ENCODE measurements at regions not wholly inside any gene's neighbourhood (a gene's known extent, or its start where the extent isn't known, plus 50 kb on each side); places are given as distances from the start of the nearest gene placed in this dataset.
"Not testable (repeated sequence)": the region's sequence is repeated elsewhere in the genome, so short reads cannot be mapped to it uniquely, and the experiment has no call there.

DNA sequence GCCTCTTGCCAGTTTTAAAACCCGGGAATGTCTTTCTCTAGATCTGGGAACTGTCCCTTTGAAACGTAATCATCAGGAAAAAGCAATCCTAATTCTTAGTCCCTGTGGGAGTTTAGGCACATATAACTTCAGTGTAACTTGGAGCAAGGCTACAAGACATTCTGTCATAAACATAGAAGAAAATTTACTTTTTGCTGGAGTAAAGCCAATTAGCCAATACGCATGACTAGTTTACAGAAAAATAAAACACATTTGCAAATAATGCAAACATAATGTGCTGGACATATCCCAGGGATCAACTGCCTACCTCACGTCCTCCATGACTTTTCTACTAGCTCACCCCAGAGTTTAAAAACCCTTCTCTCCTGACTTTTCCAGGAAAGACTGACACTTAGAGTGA is 970.6 kb downstream of the MRPL39 start:
- no peak for DNase-seq (ENCODE audit: low read depth in 4 of 4, low spot score in 2 of 4)

GRCh38 chr21:24634749-24635148 is 972.5 kb downstream of the MRPL39 start:
- no peak for DNase-seq (ENCODE audit: low read depth in 4 of 4, low spot score in 2 of 4)

DNA sequence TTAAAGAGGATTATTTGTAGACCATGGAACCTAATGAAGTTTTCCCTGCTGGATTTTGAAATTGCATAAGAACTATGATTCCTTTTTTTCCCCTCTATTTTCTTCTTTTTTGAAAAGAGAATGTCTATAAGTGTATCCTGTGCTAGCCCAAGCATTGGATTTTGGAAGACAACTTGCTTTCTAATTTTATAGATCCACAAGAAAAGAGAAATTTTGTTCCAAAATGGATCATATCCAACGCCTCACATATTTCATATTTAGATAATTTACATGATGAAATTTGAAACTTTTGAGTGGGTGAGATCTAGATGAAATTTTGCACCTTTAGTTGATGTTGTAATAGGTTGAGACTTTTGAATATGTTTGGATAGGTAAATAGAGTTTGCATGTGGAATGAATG is 978.7 kb downstream of the MRPL39 start:
- no peak for DNase-seq (ENCODE audit: low read depth in 4 of 4, low spot score in 2 of 4)

GRCh38 chr21:24628046-24628445 is 979.2 kb downstream of the MRPL39 start:
- DNase-seq (ENCODE audit: low read depth in 4 of 4, low spot score in 2 of 4): no peak

DNA sequence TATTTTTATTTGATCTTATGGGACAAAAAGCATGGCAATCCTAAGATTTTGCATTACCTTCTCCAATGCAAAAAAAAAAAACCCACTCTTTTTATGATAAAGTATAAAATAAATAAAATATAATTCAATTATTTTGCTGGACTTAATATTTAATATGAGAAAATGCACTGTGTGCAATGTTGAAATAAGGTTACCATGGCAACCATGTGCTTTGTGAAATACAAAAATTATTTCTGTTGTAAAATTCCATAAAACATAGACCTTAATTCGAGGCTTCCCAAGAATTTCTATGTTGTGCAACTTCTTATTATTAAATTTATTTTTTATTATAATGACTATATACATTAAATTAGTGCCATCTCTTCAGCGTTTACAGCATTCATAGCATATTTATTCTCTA is 989.5 kb downstream of the MRPL39 start:
- DNase-seq (ENCODE audit: low read depth in 4 of 4, low spot score in 2 of 4): no peak

GRCh38 chr21:24594082-24594481 is 1013.2 kb downstream of the MRPL39 start:
- DNase-seq (ENCODE audit: low read depth in 4 of 4, low spot score in 2 of 4): no peak

GRCh38 chr21:24590261-24590660 is 1017.0 kb downstream of the MRPL39 start:
- DNase-seq (ENCODE audit: low read depth in 4 of 4, low spot score in 2 of 4): no peak

DNA sequence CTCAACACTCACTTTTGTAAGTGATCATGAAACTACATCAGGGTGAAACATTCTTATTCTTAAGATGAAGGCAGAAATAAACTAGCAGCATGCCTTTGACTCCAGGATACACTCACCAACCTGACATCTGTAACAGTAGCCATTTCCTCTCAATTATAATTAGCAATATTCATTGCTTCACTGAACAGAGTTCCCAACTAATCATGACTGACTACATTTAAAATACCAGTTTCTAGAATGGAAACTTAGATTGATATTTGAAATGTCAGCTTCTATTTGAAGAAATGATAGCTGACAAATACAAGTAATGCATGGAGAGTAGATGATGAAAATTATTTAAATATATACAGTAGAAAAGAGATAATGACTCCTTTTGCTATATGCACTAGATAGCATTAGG is 1023.8 kb downstream of the MRPL39 start:
- no peak for DNase-seq (ENCODE audit: low read depth in 4 of 4, low spot score in 2 of 4)

DNA sequence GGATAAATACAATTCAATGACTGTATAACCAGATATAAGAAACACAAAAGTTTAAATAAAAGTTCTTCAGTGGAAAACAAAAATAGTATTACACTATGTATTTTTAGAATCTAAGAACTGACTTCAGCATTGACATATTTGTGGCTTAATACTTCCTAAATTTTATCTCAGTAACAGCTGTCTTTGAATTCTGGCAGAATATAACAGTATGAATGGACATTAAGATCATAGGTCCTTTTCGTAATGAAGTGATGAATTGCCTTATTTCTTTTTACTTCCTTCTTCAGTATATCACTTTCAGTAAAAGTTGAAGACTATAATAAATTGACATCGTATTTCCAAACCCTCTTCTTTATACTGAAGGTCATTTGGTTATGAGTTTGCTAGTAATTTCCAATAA is 1030.0 kb downstream of the MRPL39 start:
- no peak for DNase-seq (ENCODE audit: low read depth in 4 of 4, low spot score in 2 of 4)

DNA sequence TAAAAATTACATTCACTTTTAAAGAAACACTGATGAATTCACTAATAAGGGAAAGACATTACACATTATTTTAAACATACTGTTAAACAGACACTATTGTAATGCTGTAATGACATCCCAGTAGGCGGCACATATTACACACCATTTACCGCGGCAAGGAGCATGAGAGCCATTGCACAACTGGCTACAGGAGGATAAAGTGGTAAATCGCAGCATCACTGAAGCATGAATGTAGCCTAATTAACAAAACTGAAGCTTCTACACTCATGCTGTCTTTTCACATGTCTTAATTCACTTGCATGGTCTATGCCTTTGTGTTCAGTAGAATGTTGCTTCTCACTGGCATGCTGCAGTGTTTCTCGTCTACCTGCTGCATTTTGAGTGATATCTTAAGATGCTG is 1046.0 kb downstream of the MRPL39 start:
- DNase-seq (ENCODE audit: low read depth in 4 of 4, low spot score in 2 of 4): no peak

- no peak for DNase-seq (ENCODE audit: low read depth in 4 of 4, low spot score in 2 of 4)
Observed at GRCh38 chr21:24552491-24552890, 1054.8 kb downstream of the MRPL39 start.

DNA sequence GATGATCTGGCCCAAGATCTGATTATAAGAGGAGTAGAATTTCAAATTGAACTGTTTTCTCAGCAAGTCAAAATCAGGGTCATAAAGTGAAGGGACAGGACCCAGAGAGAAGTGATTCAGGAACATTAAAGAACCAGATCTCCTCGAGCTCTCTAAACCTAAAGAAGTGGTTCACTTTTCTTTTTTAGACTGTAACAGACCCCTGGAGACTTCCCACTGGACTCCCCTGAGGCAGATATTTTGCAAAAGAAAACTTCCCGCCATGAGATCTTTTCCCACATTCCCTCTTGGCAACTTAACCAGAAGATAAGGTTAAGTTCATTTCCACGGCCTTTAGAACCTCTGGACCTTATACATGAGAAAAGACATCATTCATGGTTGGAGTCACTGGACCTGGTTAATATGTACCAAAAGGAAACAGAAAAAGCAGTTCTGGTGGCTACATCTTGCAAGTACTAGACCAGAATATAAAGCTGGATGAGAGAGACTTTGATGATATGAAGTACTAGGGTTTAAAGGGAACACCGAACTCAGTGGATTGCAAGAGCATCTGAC is 1061.4 kb downstream of the MRPL39 start:
- DNase-seq (ENCODE audit: low read depth in 4 of 4, low spot score in 2 of 4): no peak

GRCh38 chr21:24514081-24514733 is 1093.1 kb downstream of the MRPL39 start:
- DNase-seq (ENCODE audit: low read depth in 4 of 4, low spot score in 2 of 4): no peak

DNA sequence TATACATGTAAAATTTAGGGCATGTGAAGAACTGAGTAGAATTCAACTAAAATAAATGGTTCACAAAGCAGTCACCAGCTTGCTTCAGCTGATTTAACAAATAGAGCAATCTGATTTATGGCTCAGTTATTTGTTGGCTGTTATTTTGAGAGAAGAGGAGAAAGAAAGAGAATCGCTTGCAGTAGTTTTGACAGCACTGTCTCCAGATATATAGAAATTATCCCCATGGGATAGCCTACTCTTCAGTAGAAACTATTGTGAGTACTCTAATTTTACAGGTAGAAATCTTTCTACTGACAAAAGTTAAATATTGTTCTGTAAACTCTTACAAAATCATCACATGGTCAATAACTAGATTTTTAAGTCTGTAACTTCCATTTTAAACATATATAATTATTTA is 1098.2 kb downstream of the MRPL39 start:
- no peak for DNase-seq (ENCODE audit: low read depth in 4 of 4, low spot score in 2 of 4)

DNA sequence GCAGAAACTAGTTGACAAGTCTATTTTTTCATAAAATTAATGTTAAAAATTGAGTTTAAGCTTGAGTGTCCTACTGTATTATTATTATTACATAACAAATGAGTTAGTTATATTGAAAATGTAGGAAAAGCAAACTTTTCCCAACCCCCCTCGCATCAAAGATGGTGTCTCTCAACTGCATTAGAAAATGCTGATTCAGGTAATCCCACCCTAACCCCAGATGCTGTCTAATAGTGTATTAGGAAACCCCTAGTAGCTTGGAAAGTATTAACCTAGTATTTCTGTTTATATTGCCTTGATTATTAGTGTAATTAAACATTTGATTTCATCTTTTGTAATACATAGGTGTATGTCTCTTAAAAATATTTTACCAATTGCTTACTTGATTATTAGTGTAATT is 1120.3 kb downstream of the MRPL39 start:
- no peak for DNase-seq (ENCODE audit: low read depth in 4 of 4, low spot score in 2 of 4)

GRCh38 chr21:24483361-24483760 is 1123.9 kb downstream of the MRPL39 start:
- not testable (repeated sequence) for DNase-seq (ENCODE audit: low read depth in 4 of 4, low spot score in 2 of 4)

DNA sequence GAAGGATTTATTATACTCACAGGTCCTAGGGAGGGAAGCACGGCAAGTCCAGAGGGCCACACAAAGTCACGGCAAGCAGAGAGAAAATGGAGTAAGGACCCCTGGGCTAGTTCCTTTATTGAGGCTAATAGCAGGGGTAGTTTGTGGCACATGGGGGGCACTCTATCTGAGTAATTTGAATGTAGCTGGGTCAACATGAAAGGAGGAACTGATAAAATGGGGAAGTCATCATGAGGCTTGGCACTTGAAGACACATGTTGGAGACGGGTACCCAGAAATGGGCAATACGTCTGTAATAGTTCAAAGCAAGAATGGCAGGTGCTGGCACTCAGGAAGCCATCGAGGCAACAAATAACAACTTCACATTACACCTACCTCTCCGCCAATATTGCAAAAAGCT is 1136.4 kb downstream of the MRPL39 start:
- DNase-seq (ENCODE audit: low read depth in 4 of 4, low spot score in 2 of 4): no peak

DNA sequence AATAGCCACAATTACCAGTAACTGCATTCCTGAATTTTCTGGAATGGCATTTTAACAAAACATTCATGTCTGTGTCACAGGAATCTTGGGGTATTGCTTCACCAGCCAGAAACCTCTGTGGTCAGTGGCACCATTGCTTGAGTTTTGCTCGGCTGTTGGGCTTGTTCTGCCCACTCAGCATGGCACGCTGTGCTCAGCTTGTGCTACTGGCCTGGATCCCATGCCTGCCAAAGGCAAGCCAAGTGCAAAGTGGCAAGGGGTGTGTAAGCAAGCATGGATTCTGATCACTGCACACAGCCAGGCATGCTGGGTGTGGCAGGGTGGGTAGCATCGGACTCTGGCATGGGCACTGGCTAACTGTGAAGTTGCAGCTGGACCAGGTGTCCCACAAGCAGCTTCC is 1150.9 kb downstream of the MRPL39 start:
- DNase-seq (ENCODE audit: low read depth in 4 of 4, low spot score in 2 of 4): no peak

DNA sequence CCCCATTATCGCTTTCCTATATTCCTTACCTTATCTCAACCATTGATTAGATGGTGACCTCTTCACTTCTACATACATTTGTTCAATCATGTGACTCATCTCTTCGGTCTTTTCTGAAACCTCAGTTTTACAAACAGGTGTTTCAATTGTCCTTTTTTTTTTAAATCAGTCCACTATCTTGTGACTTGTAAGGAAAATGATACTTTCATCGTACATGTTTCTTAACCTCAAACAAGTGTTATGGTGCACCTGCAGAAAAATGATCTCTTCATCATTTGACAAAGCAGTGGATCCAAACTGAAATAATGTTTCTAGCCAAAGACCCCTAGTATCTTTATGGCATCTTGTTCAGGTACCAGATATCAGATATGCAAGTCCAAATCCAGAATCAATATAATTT is 1157.2 kb downstream of the MRPL39 start:
- DNase-seq (ENCODE audit: low read depth in 4 of 4, low spot score in 2 of 4): no peak

- no peak for DNase-seq (ENCODE audit: low read depth in 4 of 4, low spot score in 2 of 4)
Observed at GRCh38 chr21:24445517-24445916, 1161.8 kb downstream of the MRPL39 start.

- no peak for DNase-seq (ENCODE audit: low read depth in 4 of 4, low spot score in 2 of 4)
Observed at GRCh38 chr21:24444736-24445135, 1162.5 kb downstream of the MRPL39 start.

- DNase-seq (ENCODE audit: low read depth in 4 of 4, low spot score in 2 of 4): no peak
Observed at GRCh38 chr21:24436236-24436635, 1171.0 kb downstream of the MRPL39 start.
